Sigmoid colon (tissue), 6 donors: ENCODE measurements at regions not wholly inside any gene's neighbourhood (a gene's known extent, or its start where the extent isn't known, plus 50 kb on each side); places are given as distances from the start of the nearest gene placed in this dataset.

Experiments used
- DNase-seq: peaks from one replicate; pipeline ENCODE4 v3.0.0-alpha.2; 2019
- H3K27ac ChIP-seq, 4 donors: fragments of 200-600 bp; sonication (generic); one replicate each; pipeline ENCODE4 v1.5.1; 2016 to 2019; ENCODE audit warnings: mild to moderate bottlenecking in 1 of 4
- H3K27me3 ChIP-seq, 3 donors: fragments of 200-600 bp; sonication (generic); one replicate each; pipeline ENCODE4 v1.5.1; 2019; ENCODE audit warnings: mild to moderate bottlenecking in 1 of 3
- H3K36me3 ChIP-seq, 4 donors: fragments of 200-600 bp; sonication (generic); one replicate each; pipeline ENCODE4 v1.5.1; 2016 to 2019
- H3K4me1 ChIP-seq, 4 donors: fragments of 200-600 bp; sonication (generic); one replicate each; pipeline ENCODE4 v1.5.1; 2017 to 2019
- H3K4me3 ChIP-seq, 4 donors: fragments of 200-600 bp; sonication (generic); one replicate each; pipeline ENCODE4 v1.5.1; 2017 to 2019; ENCODE audit warnings: mild to moderate bottlenecking in 2 of 4, moderate library complexity in 1 of 4
- H3K9me3 ChIP-seq, 4 donors: fragments of 200-600 bp in 3 of 4; sonication (generic) in 3 of 4; one replicate each; pipeline versions ENCODE4 v1.5.1 to v1.6.1; 2013 to 2019
- EP300 ChIP-seq, 4 donors: sonication (generic); formaldehyde crosslinking; IDR thresholded peaks; one replicate each; pipeline ENCODE4 v1.6.1; 2017; ENCODE audit warnings: antibody characterized with exemption in 4 of 4
- POLR2A ChIP-seq, 2 donors: fragments of 450-650 bp; IDR thresholded peaks; one replicate each; pipeline ENCODE4 v1.6.1; 2016; ENCODE audit warnings: antibody characterized with exemption in 2 of 2, mild to moderate bottlenecking in 2 of 2, moderate library complexity in 2 of 2
- POLR2AphosphoS5 ChIP-seq, 4 donors: sonication (generic); formaldehyde crosslinking; IDR thresholded peaks; one replicate each; pipeline ENCODE4 v1.6.1; 2017; ENCODE audit warnings: antibody characterized with exemption in 4 of 4
- WGBS, 2 donors: extraction: QIAGEN DNeasy Blood & Tissue Kit; methylation state at CpG; one replicate each; pipeline ENCODE4 v1.1.7; 2013; 5-methylcytosine and 5-hydroxymethylcytosine counted together
- intact Hi-C: fragments of 100-400 bp; cut with DNase I; formaldehyde crosslinking; loops from one replicate; pipeline ENCODE4 v1.15.1; 2023
- TF ChIP-seq, protein P1 (sequence below), 4 experiments: fragments of 450-650 bp in 3 of 4; fragments of 200-600 bp in 1 of 4; IDR thresholded peaks; one replicate each; pipeline ENCODE4 v1.5.1; 2016 to 2019; ENCODE audit warnings: antibody characterized with exemption in 4 of 4, mild to moderate bottlenecking in 3 of 4, moderate library complexity in 2 of 4
- donor health status: healthy with polysubstance abuse.
- donor health status: healthy.

DNA sequence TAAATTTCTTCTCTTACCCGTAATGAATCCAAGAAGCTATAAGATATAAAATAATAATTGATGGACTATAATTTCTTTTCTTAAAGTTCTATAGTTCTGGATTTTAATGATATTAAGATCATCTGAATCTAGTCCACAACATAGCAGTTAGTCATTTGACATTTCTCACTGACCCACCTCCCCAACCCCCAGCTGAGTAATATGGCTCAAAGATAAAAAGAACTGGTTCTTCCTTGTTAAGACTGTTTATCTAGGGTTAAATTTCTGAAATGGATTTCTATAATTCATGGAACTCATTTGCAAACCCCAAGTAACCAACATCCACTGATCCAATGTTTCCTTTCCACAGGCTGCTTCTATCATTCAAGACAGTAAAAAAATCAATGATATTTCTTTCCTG, 133.9 kb upstream of the SOX9 start:
- Histone ChIP-seq H3K4me1 (no peaks in the 10 kb centered on the region), H3K27ac (no peak overlapping the region), H3K36me3 (no peaks in the 10 kb centered on the region), H3K9me3 (peaks cover 0 to 2% (median 0%) of the 10 kb centered on the region in 4 donors), H3K4me3 (no peak overlapping the region), H3K27me3 (no peaks in the 10 kb centered on the region)
- TF ChIP-seq POLR2AphosphoS5 (IDR thresholded peaks at IDR 0.05) = no peak
- no peak for TF ChIP-seq EP300 (IDR thresholded peaks at IDR 0.05)
- TF ChIP-seq POLR2A (IDR thresholded peaks at IDR 0.05) = no peak
- TF ChIP-seq, protein P1, sequence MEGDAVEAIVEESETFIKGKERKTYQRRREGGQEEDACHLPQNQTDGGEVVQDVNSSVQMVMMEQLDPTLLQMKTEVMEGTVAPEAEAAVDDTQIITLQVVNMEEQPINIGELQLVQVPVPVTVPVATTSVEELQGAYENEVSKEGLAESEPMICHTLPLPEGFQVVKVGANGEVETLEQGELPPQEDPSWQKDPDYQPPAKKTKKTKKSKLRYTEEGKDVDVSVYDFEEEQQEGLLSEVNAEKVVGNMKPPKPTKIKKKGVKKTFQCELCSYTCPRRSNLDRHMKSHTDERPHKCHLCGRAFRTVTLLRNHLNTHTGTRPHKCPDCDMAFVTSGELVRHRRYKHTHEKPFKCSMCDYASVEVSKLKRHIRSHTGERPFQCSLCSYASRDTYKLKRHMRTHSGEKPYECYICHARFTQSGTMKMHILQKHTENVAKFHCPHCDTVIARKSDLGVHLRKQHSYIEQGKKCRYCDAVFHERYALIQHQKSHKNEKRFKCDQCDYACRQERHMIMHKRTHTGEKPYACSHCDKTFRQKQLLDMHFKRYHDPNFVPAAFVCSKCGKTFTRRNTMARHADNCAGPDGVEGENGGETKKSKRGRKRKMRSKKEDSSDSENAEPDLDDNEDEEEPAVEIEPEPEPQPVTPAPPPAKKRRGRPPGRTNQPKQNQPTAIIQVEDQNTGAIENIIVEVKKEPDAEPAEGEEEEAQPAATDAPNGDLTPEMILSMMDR (IDR thresholded peaks at IDR 0.05) = no peak
- intact Hi-C loops = no loop called here
- DNase-seq = no peak
- WGBS, 2 donors = 93 to 98% methylated on average over 1 of the region's 1 CpG

DNA sequence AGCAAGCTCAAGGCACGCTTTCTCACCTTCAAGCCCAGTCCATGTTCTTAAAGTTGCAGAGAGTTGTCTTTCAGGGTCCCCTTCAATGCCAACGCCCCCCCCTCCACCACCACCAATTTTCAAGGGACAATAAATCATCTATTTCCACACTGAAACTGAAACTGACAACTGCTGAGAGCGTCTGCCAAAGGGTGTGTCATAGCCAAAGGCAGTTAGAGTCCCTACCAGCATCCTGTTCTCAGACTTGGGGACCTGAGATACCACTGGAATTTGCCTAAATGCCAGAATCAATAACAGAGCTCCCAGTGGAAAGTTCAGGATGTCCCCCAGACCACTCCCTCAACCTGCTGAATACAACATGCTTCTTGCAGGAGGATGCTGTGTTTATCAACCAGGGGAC, 133.2 kb upstream of the SOX9 start:
- no peak for DNase-seq
- no peaks in the 10 kb centered on the region for H3K27me3 ChIP-seq
- H3K27ac ChIP-seq = no peak overlapping the region
- TF ChIP-seq EP300 (IDR thresholded peaks at IDR 0.05) = no peak
- no peaks in the 10 kb centered on the region for H3K36me3 ChIP-seq
- no peak overlapping the region for H3K4me3 ChIP-seq
- WGBS, 2 donors = 33 to 45% methylated on average over 3 of the region's 3 CpGs
- intact Hi-C loops = no loop called here
- peaks cover 0 to 3% (median 0%) of the 10 kb centered on the region in 4 donors for H3K9me3 ChIP-seq
- no peaks in the 10 kb centered on the region for H3K4me1 ChIP-seq

DNA sequence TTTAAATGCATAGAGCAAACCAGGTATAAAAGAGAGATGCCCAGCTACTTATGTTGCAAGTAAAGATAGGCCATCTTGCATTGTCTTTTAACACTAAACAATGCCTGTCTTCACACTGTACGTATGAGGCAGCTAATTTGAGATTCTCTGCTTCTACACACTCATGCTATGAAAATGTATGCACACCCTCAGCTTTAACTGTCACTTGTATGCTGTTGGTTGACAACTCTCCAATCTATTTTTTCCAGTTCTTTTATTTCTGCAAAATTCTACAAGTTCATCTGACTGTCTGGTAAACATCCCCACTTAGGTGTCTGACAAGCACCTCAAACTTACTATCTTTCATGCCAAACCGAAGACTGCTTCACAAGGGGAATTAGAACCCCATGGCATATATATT, 131.7 kb upstream of the SOX9 start:
- DNase-seq = no peak
- Histone ChIP-seq H3K4me1 (no peaks in the 10 kb centered on the region), H3K4me3 (no peak overlapping the region), H3K27ac (no peak overlapping the region), H3K9me3 (peaks cover 0 to 3% (median 0%) of the 10 kb centered on the region in 4 donors), H3K36me3 (no peaks in the 10 kb centered on the region), H3K27me3 (no peaks in the 10 kb centered on the region)
- intact Hi-C loops = no loop called here
- WGBS, 2 donors = 76 to 88% methylated on average over 2 of the region's 2 CpGs
- TF ChIP-seq POLR2A (IDR thresholded peaks at IDR 0.05) (no peak), EP300 (IDR thresholded peaks at IDR 0.05) (no peak), POLR2AphosphoS5 (IDR thresholded peaks at IDR 0.05) (no peak)
- TF ChIP-seq, protein P1 (IDR thresholded peaks at IDR 0.05) = no peak

DNA sequence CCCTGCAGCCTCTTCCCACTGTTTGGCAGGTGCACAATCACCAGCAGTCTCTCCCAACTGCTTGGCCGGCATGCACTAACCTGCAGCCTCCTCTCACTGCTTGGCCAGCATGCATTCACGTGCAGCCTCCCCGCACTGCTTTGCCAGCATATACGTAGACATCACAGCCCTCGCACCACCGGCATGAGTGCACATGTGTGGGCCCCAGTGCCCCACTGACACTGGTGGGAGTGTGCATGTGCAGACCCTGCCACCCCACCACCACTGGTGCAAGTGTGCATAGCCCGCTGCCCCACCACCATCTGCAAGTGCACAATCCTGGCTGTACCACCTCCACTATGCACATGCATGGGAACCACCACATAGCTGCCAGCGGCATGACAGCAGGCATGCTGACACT, 127.5 kb upstream of the SOX9 start:
- H3K4me1 ChIP-seq = no peaks in the 10 kb centered on the region
- no peak overlapping the region for H3K4me3 ChIP-seq
- H3K27me3 ChIP-seq = no peaks in the 10 kb centered on the region
- TF ChIP-seq POLR2A (IDR thresholded peaks at IDR 0.05) (no peak), POLR2AphosphoS5 (IDR thresholded peaks at IDR 0.05) (no peak), EP300 (IDR thresholded peaks at IDR 0.05) (no peak)
- TF ChIP-seq, protein P1 (IDR thresholded peaks at IDR 0.05) = no peak
- WGBS, 2 donors = 96 to 97% methylated on average over 8 of the region's 8 CpGs
- intact Hi-C loops = no loop called here
- DNase-seq = no peak
- H3K27ac ChIP-seq = no peak overlapping the region
- no peaks in the 10 kb centered on the region for H3K36me3 ChIP-seq
- H3K9me3 ChIP-seq = peaks cover 0 to 3% (median 0%) of the 10 kb centered on the region in 4 donors

DNA sequence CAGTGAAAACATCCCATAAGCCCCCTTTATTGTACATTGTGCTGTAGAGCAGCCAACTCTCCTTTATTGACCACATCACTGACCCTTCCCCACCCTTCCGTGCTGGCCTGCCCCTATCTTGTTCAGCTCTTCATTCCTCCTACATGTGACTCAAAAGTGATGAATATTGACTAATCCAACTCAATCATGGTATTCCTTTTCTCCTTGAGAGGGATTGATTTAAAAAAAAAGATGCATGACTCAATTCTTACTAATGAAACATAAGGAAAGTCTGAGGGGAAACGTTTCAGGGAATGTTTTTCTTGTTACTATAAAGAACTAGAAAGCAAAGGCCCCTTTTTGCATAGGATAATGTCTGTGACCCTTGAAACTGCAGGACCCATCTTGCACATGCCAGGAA, 125.2 kb upstream of the SOX9 start:
- no peak for TF ChIP-seq EP300 (IDR thresholded peaks at IDR 0.05)
- TF ChIP-seq POLR2AphosphoS5 (IDR thresholded peaks at IDR 0.05) = no peak
- TF ChIP-seq POLR2A (IDR thresholded peaks at IDR 0.05) = no peak
- TF ChIP-seq, protein P1 (IDR thresholded peaks at IDR 0.05) = no peak
- no peaks in the 10 kb centered on the region for H3K36me3 ChIP-seq
- H3K27me3 ChIP-seq = no peaks in the 10 kb centered on the region
- WGBS, 2 donors = 76 to 77% methylated on average over 2 of the region's 2 CpGs
- H3K9me3 ChIP-seq = peaks cover 0 to 3% (median 0%) of the 10 kb centered on the region in 4 donors
- H3K4me3 ChIP-seq = no peak overlapping the region
- H3K27ac ChIP-seq = no peak overlapping the region
- H3K4me1 ChIP-seq = no peaks in the 10 kb centered on the region
- intact Hi-C loops = no loop called here
- DNase-seq = no peak
